HUES6 (cell line): ENCODE measurements at regions not wholly inside any gene's neighbourhood (a gene's known extent, or its start where the extent isn't known, plus 50 kb on each side); places are given as distances from the start of the nearest gene placed in this dataset.

Source experiments
- H3K27ac ChIP-seq: 2 replicates; pipeline ENCODE4 v1.7.0; 2013; ENCODE audit warnings: low read depth, mild to moderate bottlenecking, low read length, inconsistent platforms
- H3K27me3 ChIP-seq: 2 replicates; pipeline ENCODE4 v1.6.1; 2013; ENCODE audit warnings: low read length; ENCODE audit not compliant: control insufficient read depth, insufficient read depth
- H3K36me3 ChIP-seq: 2 replicates; pipeline ENCODE4 v1.6.1; 2013; ENCODE audit warnings: low read length; ENCODE audit not compliant: control insufficient read depth, insufficient read depth
- H3K4me1 ChIP-seq: 2 replicates; pipeline ENCODE4 v1.6.1; 2013; ENCODE audit warnings: low read length; ENCODE audit not compliant: control insufficient read depth, insufficient read depth
- H3K4me3 ChIP-seq: 2 replicates; pipeline ENCODE4 v1.5.1; 2013; ENCODE audit warnings: low read depth, low read length
- H3K9ac ChIP-seq: one replicate; pipeline ENCODE4 v1.6.1; 2013; ENCODE audit warnings: mild to moderate bottlenecking, low read length
- H3K9me3 ChIP-seq: 2 replicates; pipeline ENCODE4 v1.6.1; 2013; ENCODE audit warnings: low read depth, low read length; ENCODE audit not compliant: control insufficient read depth, insufficient read depth

DNA sequence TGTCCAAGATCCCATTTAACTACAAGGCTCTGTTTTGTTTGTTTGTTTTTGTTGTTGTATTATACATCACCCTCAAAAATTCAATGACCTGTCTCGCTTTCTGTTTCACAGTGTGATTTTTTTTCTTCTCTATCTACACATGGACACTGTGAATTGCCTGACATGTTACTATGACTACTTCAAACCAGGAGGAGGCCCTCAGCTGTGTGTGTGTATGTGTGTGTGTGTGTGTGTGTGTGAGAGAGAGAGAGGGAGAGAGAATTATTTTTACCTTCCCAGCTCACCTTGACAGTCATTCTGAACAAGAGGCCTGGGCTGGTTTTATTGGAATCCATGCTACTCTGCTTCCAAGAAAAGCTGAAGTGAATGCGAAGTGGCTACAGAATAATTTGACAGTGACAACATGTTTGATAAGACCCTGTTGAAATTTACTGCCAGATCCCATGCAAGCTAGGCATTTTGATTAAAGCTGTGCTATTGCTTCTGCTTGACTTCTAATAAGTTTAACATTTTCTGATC, 841.4 kb downstream of the NSUN3 start:
- H3K4me1 ChIP-seq: no peaks in the 10 kb centered on the region
- H3K9ac ChIP-seq: no peak overlapping the region
- H3K27me3 ChIP-seq: no peaks in the 10 kb centered on the region
- no peak overlapping the region for H3K27ac ChIP-seq
- no peak overlapping the region for H3K4me3 ChIP-seq
- H3K9me3 ChIP-seq: no peaks in the 10 kb centered on the region
- no peaks in the 10 kb centered on the region for H3K36me3 ChIP-seq

- H3K27me3 ChIP-seq: no peaks in the 10 kb centered on the region
- H3K9ac ChIP-seq: no peak overlapping the region
- no peak overlapping the region for H3K4me3 ChIP-seq
- no peak overlapping the region for H3K27ac ChIP-seq
- H3K4me1 ChIP-seq: no peaks in the 10 kb centered on the region
- no peaks in the 10 kb centered on the region for H3K9me3 ChIP-seq
- H3K36me3 ChIP-seq: no peaks in the 10 kb centered on the region
Observed at GRCh38 chr3:94909726-94910125, 846.9 kb downstream of the NSUN3 start.

- Histone ChIP-seq H3K27me3 (no peaks in the 10 kb centered on the region), H3K27ac (no peak overlapping the region), H3K4me3 (no peak overlapping the region), H3K9me3 (no peaks in the 10 kb centered on the region), H3K36me3 (no peaks in the 10 kb centered on the region), H3K9ac (no peak overlapping the region), H3K4me1 (no peaks in the 10 kb centered on the region)
Observed at GRCh38 chr3:94912656-94913055, 849.8 kb downstream of the NSUN3 start.

DNA sequence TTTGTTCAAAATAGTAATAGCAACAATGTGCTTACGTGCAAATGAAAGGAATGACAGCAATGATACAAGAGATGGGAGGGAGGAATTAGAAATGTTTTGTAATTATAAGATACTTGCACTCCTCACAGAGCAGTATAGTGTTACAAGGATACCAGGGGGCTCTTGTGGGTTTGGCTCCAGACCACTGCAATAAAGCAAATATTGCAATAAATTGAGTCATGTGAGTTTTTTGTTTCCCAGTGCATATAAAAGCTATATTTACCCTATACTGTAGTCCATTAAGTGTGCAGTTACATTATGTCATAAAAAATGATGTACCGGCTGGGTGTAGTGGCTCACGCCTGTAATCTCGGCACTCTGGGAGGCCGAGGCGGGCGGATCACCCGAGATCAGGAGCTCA, 864.3 kb downstream of the NSUN3 start:
- Histone ChIP-seq H3K9ac (no peak overlapping the region), H3K4me3 (no peak overlapping the region), H3K27ac (no peak overlapping the region)

DNA sequence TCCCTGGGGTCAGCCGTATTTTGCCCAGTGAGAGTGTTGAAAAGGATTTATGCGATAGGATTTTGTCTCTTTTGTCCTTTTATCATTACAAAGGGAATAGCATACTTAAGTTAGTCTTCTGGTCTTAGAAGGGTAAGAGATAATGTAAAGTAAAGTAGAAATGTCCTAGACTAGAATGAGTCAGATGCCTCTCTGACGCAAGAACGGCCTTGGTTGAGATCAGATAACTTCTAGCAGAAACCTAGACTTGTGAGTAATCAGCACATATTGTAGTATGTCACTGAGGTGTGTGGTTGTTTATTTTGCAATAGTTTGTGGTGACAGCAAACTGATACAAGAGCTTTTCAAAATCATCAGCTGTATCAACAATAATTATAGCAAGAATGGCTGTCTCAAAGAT, 866.1 kb downstream of the NSUN3 start:
- Histone ChIP-seq H3K27ac (no peak overlapping the region), H3K4me3 (no peak overlapping the region), H3K4me1 (no peaks in the 10 kb centered on the region), H3K27me3 (no peaks in the 10 kb centered on the region), H3K9me3 (no peaks in the 10 kb centered on the region), H3K36me3 (no peaks in the 10 kb centered on the region), H3K9ac (no peak overlapping the region)

More for the DNA sequence above, 864.3 kb downstream of the NSUN3 start:
- H3K4me1 ChIP-seq: no peaks in the 10 kb centered on the region
- H3K27me3 ChIP-seq: no peaks in the 10 kb centered on the region
- no peaks in the 10 kb centered on the region for H3K9me3 ChIP-seq
- H3K36me3 ChIP-seq: no peaks in the 10 kb centered on the region

GRCh38 chr3:94935738-94936580, 873.1 kb downstream of the NSUN3 start:
- Histone ChIP-seq H3K9me3 (no peaks in the 10 kb centered on the region), H3K27me3 (no peaks in the 10 kb centered on the region), H3K36me3 (no peaks in the 10 kb centered on the region), H3K4me3 (no peak overlapping the region), H3K27ac (no peak overlapping the region), H3K4me1 (no peaks in the 10 kb centered on the region), H3K9ac (no peak overlapping the region)

DNA sequence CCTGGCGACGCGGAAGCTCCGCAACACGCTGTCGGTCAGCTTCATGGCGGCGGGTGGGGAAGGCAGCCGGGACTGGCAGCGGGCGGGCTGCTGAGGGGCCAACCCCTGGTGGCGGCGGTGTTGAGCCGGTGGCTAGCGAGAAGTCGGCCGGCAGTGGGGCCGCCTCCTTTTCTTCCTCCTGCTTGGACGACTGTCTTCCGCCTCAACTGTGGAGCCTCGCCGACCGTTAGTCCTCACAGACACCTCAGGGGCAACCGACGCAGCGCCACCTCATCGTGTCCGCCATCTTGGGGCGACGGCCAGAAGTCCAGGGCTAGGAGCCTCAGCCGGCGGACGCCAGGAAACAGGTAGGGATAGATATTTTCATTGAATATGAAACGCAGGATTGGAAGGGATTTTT, 875.1 kb downstream of the NSUN3 start:
- H3K27me3 ChIP-seq: no peaks in the 10 kb centered on the region
- no peak overlapping the region for H3K9ac ChIP-seq
- H3K4me1 ChIP-seq: no peaks in the 10 kb centered on the region
- H3K9me3 ChIP-seq: no peaks in the 10 kb centered on the region
- H3K36me3 ChIP-seq: no peaks in the 10 kb centered on the region
- no peak overlapping the region for H3K4me3 ChIP-seq
- no peak overlapping the region for H3K27ac ChIP-seq

DNA sequence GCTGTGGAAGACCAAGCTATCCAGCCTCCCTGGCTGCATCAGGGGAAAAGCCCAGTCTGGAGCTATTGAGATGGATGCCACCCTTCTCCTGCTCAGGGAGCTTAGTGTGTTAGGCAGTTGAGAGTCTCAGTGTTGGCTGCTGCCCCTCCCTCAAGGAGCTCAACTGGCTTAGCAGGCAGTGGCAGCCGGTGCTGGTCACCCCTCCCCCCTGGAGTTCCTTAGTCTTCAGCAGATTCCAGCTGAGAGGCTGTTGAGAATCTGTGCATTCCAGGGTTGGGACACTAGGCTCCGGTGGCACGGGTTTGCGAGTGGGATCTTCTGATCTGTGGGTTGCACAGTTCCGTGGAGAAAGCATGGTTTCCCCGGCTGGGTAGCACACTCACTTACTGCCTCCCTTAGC, 883.8 kb downstream of the NSUN3 start:
- Histone ChIP-seq H3K9ac (no peak overlapping the region), H3K9me3 (no peaks in the 10 kb centered on the region), H3K4me1 (no peaks in the 10 kb centered on the region), H3K27ac (no peak overlapping the region), H3K36me3 (no peaks in the 10 kb centered on the region), H3K4me3 (no peak overlapping the region), H3K27me3 (no peaks in the 10 kb centered on the region)

DNA sequence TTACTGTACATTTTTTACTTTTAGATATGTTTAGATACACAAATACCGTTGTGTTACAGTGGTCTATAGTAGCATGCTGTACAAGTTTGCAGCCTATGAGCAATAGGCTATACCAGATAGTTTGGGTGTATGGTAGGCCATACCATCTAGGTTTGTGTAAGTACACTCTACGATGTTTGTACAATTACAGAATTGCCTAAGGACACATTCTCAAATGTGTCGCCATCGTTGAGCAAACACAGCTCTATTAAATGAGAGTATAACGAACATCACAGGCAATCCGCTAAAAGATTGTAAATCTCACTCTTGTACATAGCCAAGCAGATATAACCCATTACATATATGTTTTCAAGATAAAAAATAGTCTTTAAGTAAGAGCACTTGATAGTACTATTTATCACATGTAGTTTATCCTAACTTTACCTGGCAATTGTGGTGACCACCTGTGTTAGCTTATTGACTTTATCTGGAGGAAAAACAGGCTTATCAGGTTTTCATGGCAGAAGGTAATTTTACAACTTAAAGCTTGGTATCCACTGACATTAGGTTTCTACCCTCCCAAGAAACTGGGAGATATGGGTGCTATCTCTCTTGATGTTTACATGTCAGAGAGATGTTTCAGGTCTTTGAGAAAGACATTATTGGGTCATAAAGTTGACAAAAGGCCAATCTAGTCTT, 898.7 kb downstream of the NSUN3 start:
- no peaks in the 10 kb centered on the region for H3K4me1 ChIP-seq
- H3K9ac ChIP-seq: no peak overlapping the region
- no peak overlapping the region for H3K4me3 ChIP-seq
- no peaks in the 10 kb centered on the region for H3K27me3 ChIP-seq
- no peaks in the 10 kb centered on the region for H3K36me3 ChIP-seq
- H3K27ac ChIP-seq: no peak overlapping the region
- H3K9me3 ChIP-seq: no peaks in the 10 kb centered on the region

DNA sequence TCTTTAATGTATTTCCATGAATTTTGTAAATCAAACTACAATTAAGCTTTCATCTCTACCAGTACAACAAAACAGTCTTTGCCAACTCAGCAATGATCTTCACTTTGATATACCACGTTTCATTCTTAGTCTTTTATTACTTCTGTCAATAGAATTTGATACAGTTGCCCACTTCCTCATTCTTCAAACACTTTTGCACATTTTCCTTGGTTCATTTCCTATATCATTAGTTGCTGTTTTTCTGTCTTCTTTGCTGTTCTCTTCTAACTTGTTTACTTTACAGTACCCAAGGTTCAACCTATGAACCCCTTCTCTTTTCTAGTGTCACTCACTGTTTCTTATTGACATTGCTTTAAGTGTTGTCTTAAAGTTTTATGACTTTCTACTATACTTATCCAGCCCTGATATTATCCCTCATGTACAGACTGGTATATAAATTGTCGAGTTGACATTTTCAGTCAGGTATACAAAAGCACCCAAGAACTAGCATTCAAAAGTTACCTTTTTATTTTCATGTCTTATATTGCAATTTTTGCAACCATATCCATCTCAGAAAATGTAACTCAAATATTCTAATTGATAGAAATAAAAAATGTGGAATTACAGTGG, 903.1 kb downstream of the NSUN3 start:
- no peak overlapping the region for H3K9ac ChIP-seq
- H3K27me3 ChIP-seq: no peaks in the 10 kb centered on the region
- H3K9me3 ChIP-seq: no peaks in the 10 kb centered on the region
- no peaks in the 10 kb centered on the region for H3K36me3 ChIP-seq
- H3K27ac ChIP-seq: no peak overlapping the region
- H3K4me1 ChIP-seq: no peaks in the 10 kb centered on the region
- H3K4me3 ChIP-seq: no peak overlapping the region

- H3K36me3 ChIP-seq: no peaks in the 10 kb centered on the region
- H3K9me3 ChIP-seq: no peaks in the 10 kb centered on the region
- H3K27me3 ChIP-seq: no peaks in the 10 kb centered on the region
- no peaks in the 10 kb centered on the region for H3K4me1 ChIP-seq
- no peak overlapping the region for H3K4me3 ChIP-seq
- H3K9ac ChIP-seq: no peak overlapping the region
- no peak overlapping the region for H3K27ac ChIP-seq
Observed at GRCh38 chr3:94967196-94967595, 904.3 kb downstream of the NSUN3 start.
